IPS DF 6.9 (cell line): ENCODE measurements at regions not wholly inside any gene's neighbourhood (a gene's known extent, or its start where the extent isn't known, plus 50 kb on each side); places are given as distances from the start of the nearest gene placed in this dataset.
A peak's percentile ranks its signal among the peaks of the same experiment; 100 is the strongest.

Source experiments
- DNase-seq: peaks from one replicate; pipeline ENCODE4 v3.0.0-alpha.2; 2013; ENCODE audit warnings: low read depth, low spot score
- H3K27ac ChIP-seq: one replicate; pipeline ENCODE4 v1.5.1; 2013; ENCODE audit warnings: low read length, control low read depth
- H3K27me3 ChIP-seq: 2 replicates; pipeline ENCODE4 v1.6.1; 2013; ENCODE audit warnings: mild to moderate bottlenecking, low read length; ENCODE audit not compliant: control insufficient read depth, insufficient read depth
- H3K36me3 ChIP-seq: 2 replicates; pipeline ENCODE4 v1.6.1; 2013; ENCODE audit warnings: low read length; ENCODE audit not compliant: control insufficient read depth, insufficient read depth
- H3K4me1 ChIP-seq: 2 replicates; pipeline ENCODE4 v1.6.1; 2013; ENCODE audit warnings: low read length; ENCODE audit not compliant: control insufficient read depth, insufficient read depth
- H3K4me3 ChIP-seq: 2 replicates; pipeline ENCODE4 v1.5.1; 2013; ENCODE audit warnings: mild to moderate bottlenecking, low read length
- H3K9me3 ChIP-seq: 2 replicates; pipeline ENCODE4 v1.6.1; 2013; ENCODE audit warnings: low read length, inconsistent platforms; ENCODE audit not compliant: control insufficient read depth, insufficient read depth
- WGBS: extraction: QIAGEN DNeasy Blood & Tissue Kit; methylation state at CpG from one replicate; pipeline ENCODE4 v1.1.7; 2013; ENCODE audit warnings: mixed read lengths, missing lambda C conversion rate; ENCODE audit not compliant: insufficient read length, insufficient coverage; 5-methylcytosine and 5-hydroxymethylcytosine counted together

GRCh38 chr15:35974052-35974451 is 428.1 kb upstream of the DPH6 start:
- H3K36me3 ChIP-seq, result no peaks in the 10 kb centered on the region
- no peak for DNase-seq
- H3K4me1 ChIP-seq, result no peaks in the 10 kb centered on the region
- no peak overlapping the region for H3K27ac ChIP-seq
- no peaks in the 10 kb centered on the region for H3K9me3 ChIP-seq
- H3K4me3 ChIP-seq, result no peak overlapping the region
- H3K27me3 ChIP-seq, result no peaks in the 10 kb centered on the region
- WGBS, result no CpG with 5 or more reads among the region's 3 CpGs

- Histone ChIP-seq H3K36me3 (no peaks in the 10 kb centered on the region), H3K4me1 (no peaks in the 10 kb centered on the region), H3K4me3 (no peak overlapping the region), H3K9me3 (no peaks in the 10 kb centered on the region), H3K27ac (no peak overlapping the region), H3K27me3 (no peaks in the 10 kb centered on the region)
- DNase-seq, result no peak
- WGBS, result no CpG with 5 or more reads among the region's 4 CpGs
Measured at GRCh38 chr15:35975941-35976340, 430.0 kb upstream of the DPH6 start.

- no peaks in the 10 kb centered on the region for H3K4me1 ChIP-seq
- DNase-seq, result peak; percentile 4
- H3K27me3 ChIP-seq, result no peaks in the 10 kb centered on the region
- H3K4me3 ChIP-seq, result no peak overlapping the region
- H3K27ac ChIP-seq, result no peak overlapping the region
- no peaks in the 10 kb centered on the region for H3K9me3 ChIP-seq
- no CpG with 5 or more reads among the region's 2 CpGs for WGBS
- H3K36me3 ChIP-seq, result no peaks in the 10 kb centered on the region
Measured at GRCh38 chr15:35979608-35980007, 433.6 kb upstream of the DPH6 start.

GRCh38 chr15:35980719-35981118 is 434.8 kb upstream of the DPH6 start:
- no peak overlapping the region for H3K27ac ChIP-seq
- no peaks in the 10 kb centered on the region for H3K9me3 ChIP-seq
- no peaks in the 10 kb centered on the region for H3K4me1 ChIP-seq
- no peak overlapping the region for H3K4me3 ChIP-seq
- no peaks in the 10 kb centered on the region for H3K27me3 ChIP-seq
- no peak for DNase-seq
- no peaks in the 10 kb centered on the region for H3K36me3 ChIP-seq

- Histone ChIP-seq H3K36me3 (no peaks in the 10 kb centered on the region), H3K27me3 (no peaks in the 10 kb centered on the region), H3K4me1 (no peaks in the 10 kb centered on the region), H3K27ac (no peak overlapping the region), H3K4me3 (no peak overlapping the region), H3K9me3 (no peaks in the 10 kb centered on the region)
- no CpG with 5 or more reads among the region's 7 CpGs for WGBS
- DNase-seq, result no peak
Measured at GRCh38 chr15:35986191-35986721, 440.3 kb upstream of the DPH6 start.

GRCh38 chr15:35987056-35987455 is 441.1 kb upstream of the DPH6 start:
- Histone ChIP-seq H3K36me3 (no peaks in the 10 kb centered on the region), H3K9me3 (no peaks in the 10 kb centered on the region), H3K4me1 (no peaks in the 10 kb centered on the region), H3K27ac (no peak overlapping the region), H3K27me3 (no peaks in the 10 kb centered on the region), H3K4me3 (no peak overlapping the region)
- WGBS, result no CpG with 5 or more reads among the region's 2 CpGs
- no peak for DNase-seq

GRCh38 chr15:35991386-35991785 is 445.4 kb upstream of the DPH6 start:
- no peak overlapping the region for H3K27ac ChIP-seq
- H3K4me1 ChIP-seq, result no peaks in the 10 kb centered on the region
- H3K27me3 ChIP-seq, result no peaks in the 10 kb centered on the region
- no peaks in the 10 kb centered on the region for H3K9me3 ChIP-seq
- no peaks in the 10 kb centered on the region for H3K36me3 ChIP-seq
- no CpG with 5 or more reads among the region's 3 CpGs for WGBS
- DNase-seq, result no peak
- H3K4me3 ChIP-seq, result no peak overlapping the region

GRCh38 chr15:35992791-35993190 is 446.8 kb upstream of the DPH6 start:
- no peaks in the 10 kb centered on the region for H3K9me3 ChIP-seq
- no peak overlapping the region for H3K27ac ChIP-seq
- H3K27me3 ChIP-seq, result no peaks in the 10 kb centered on the region
- no peak overlapping the region for H3K4me3 ChIP-seq
- WGBS, result no CpG with 5 or more reads among the region's 2 CpGs
- DNase-seq, result no peak
- H3K4me1 ChIP-seq, result no peaks in the 10 kb centered on the region
- H3K36me3 ChIP-seq, result no peaks in the 10 kb centered on the region

- Histone ChIP-seq H3K36me3 (no peaks in the 10 kb centered on the region), H3K4me1 (no peaks in the 10 kb centered on the region), H3K27me3 (no peaks in the 10 kb centered on the region), H3K9me3 (no peaks in the 10 kb centered on the region), H3K27ac (no peak overlapping the region), H3K4me3 (no peak overlapping the region)
- DNase-seq, result no peak
Measured at GRCh38 chr15:35993196-35993595, 447.2 kb upstream of the DPH6 start.

GRCh38 chr15:35994876-35995275 is 448.9 kb upstream of the DPH6 start:
- WGBS, result no CpG with 5 or more reads among the region's 1 CpG
- Histone ChIP-seq H3K9me3 (no peaks in the 10 kb centered on the region), H3K4me1 (no peaks in the 10 kb centered on the region), H3K27ac (no peak overlapping the region), H3K4me3 (no peak overlapping the region), H3K36me3 (no peaks in the 10 kb centered on the region), H3K27me3 (no peaks in the 10 kb centered on the region)
- DNase-seq, result no peak

GRCh38 chr15:35998663-35999602 is 453.0 kb upstream of the DPH6 start:
- 100% methylated on average over 1 of the region's 7 CpGs for WGBS
- Histone ChIP-seq H3K27me3 (no peaks in the 10 kb centered on the region), H3K36me3 (no peaks in the 10 kb centered on the region), H3K27ac (no peak overlapping the region), H3K4me3 (no peak overlapping the region), H3K9me3 (no peaks in the 10 kb centered on the region), H3K4me1 (no peaks in the 10 kb centered on the region)
- DNase-seq, result no peak
